ENCODE measurements at regions not wholly inside any gene's neighbourhood (a gene's known extent, or its start where the extent isn't known, plus 50 kb on each side); places are given as distances from the start of the nearest gene placed in this dataset.
"Not testable (repeated sequence)": the region's sequence is repeated elsewhere in the genome, so short reads cannot be mapped to it uniquely, and the experiment has no call there.

- DNase-seq: no peak
Measured at GRCh38 chr11:57871231-57871630, 109.6 kb downstream of the CTNND1 start.

GRCh38 chr11:57873196-57873911 lies 111.8 kb downstream of the CTNND1 start:
- no peak for DNase-seq

- no peak for DNase-seq
Measured at GRCh38 chr11:57874981-57875380, 113.4 kb downstream of the CTNND1 start.

GRCh38 chr11:57881647-57882046 lies 120.0 kb downstream of the CTNND1 start:
- DNase-seq: no peak

- no peak for DNase-seq
Measured at GRCh38 chr11:57883630-57884029, 122.0 kb downstream of the CTNND1 start.

GRCh38 chr11:57885298-57886050 lies 123.9 kb downstream of the CTNND1 start:
- no peak for DNase-seq

GRCh38 chr11:57888386-57888785 lies 126.8 kb downstream of the CTNND1 start:
- DNase-seq: no peak

- DNase-seq: no peak
Measured at GRCh38 chr11:57890521-57890920, 128.9 kb downstream of the CTNND1 start.

- not testable (repeated sequence) for DNase-seq
Measured at GRCh38 chr11:57893200-57893599, 130.5 kb upstream of the OR9Q1 start.

GRCh38 chr11:57896361-57897145 lies 127.1 kb upstream of the OR9Q1 start:
- no peak for DNase-seq

- DNase-seq: no peak
Measured at GRCh38 chr11:57899378-57899777, 124.3 kb upstream of the OR9Q1 start.

- no peak for DNase-seq
Measured at GRCh38 chr11:57900320-57900719, 123.4 kb upstream of the OR9Q1 start.

GRCh38 chr11:57901278-57901677 lies 122.4 kb upstream of the OR9Q1 start:
- DNase-seq: no peak

GRCh38 chr11:57901756-57902155 lies 121.9 kb upstream of the OR9Q1 start:
- DNase-seq: no peak

GRCh38 chr11:57903011-57903410 lies 120.7 kb upstream of the OR9Q1 start:
- DNase-seq: no peak

GRCh38 chr11:57903441-57904123 lies 120.1 kb upstream of the OR9Q1 start:
- peak; percentile 19 for DNase-seq

GRCh38 chr11:57904376-57904775 lies 119.3 kb upstream of the OR9Q1 start:
- DNase-seq: no peak

GRCh38 chr11:57905439-57905838 lies 118.2 kb upstream of the OR9Q1 start:
- DNase-seq: no peak

GRCh38 chr11:57908399-57908798 lies 115.3 kb upstream of the OR9Q1 start:
- DNase-seq: not testable (repeated sequence)

GRCh38 chr11:57911522-57911921 lies 112.2 kb upstream of the OR9Q1 start:
- DNase-seq: not testable (repeated sequence)

- no peak for DNase-seq
Measured at GRCh38 chr11:57913715-57914704, 109.7 kb upstream of the OR9Q1 start.

- DNase-seq: no peak
Measured at GRCh38 chr11:57917632-57918031, 106.0 kb upstream of the OR9Q1 start.

Measured in activated gamma-delta T cell treated with Interleukin-2 at 50 U/mL for 16 hours (primary cell).